Gastrocnemius medialis (tissue), 4 donors: ENCODE measurements at regions not wholly inside any gene's neighbourhood (a gene's known extent, or its start where the extent isn't known, plus 50 kb on each side); places are given as distances from the start of the nearest gene placed in this dataset.

Experiments used
- ATAC-seq, 2 donors: fragments of 150-250 bp; one replicate each; pipeline ENCODE4 v1.9.1; 2016
- DNase-seq, 2 donors: peaks; one replicate each; pipeline ENCODE4 v3.0.0-alpha.2; 2019
- H3K27ac ChIP-seq, 4 donors: fragments of 200-600 bp; sonication (generic); 1 replicate in 1 of 4; 2 replicates in 3 of 4; pipeline ENCODE4 v1.5.1; 2016 to 2018; ENCODE audit warnings: mild to moderate bottlenecking in 2 of 4, moderate library complexity in 1 of 4
- H3K27me3 ChIP-seq, 3 donors: fragments of 200-600 bp; sonication (generic) in 2 of 3; 1 replicate in 1 of 3; 2 replicates in 2 of 3; pipeline versions ENCODE4 v1.5.1 to v1.6.0; 2016 to 2019; ENCODE audit warnings: mild to moderate bottlenecking in 1 of 3, moderate library complexity in 1 of 3
- H3K36me3 ChIP-seq, 2 donors: fragments of 200-600 bp; sonication (generic) in 1 of 2; one replicate each; pipeline ENCODE4 v1.5.1; 2017 to 2018
- H3K4me1 ChIP-seq, 2 donors: fragments of 200-600 bp; sonication (generic) in 1 of 2; one replicate each; pipeline ENCODE4 v1.5.1; 2016 to 2017; ENCODE audit warnings: mild to moderate bottlenecking in 2 of 2
- H3K4me3 ChIP-seq, 4 donors: fragments of 200-600 bp; sonication (generic) in 3 of 4; 1 replicate in 1 of 4; 2 replicates in 3 of 4; pipeline ENCODE4 v1.5.1; 2016 to 2019; ENCODE audit warnings: mild to moderate bottlenecking in 2 of 4
- H3K9me3 ChIP-seq, 3 donors: fragments of 200-600 bp; sonication (generic) in 2 of 3; 1 replicate in 1 of 3; 2 replicates in 2 of 3; pipeline ENCODE4 v1.5.1; 2016 to 2019
- POLR2A ChIP-seq, 2 donors: fragments of 450-650 bp; IDR thresholded peaks; one replicate each; pipeline ENCODE4 v1.6.1; 2017; ENCODE audit warnings: antibody characterized with exemption in 2 of 2, mild to moderate bottlenecking in 2 of 2, moderate library complexity in 2 of 2
- in situ Hi-C, 4 donors: fragments of 200-750 bp; cut with MboI; loops; one replicate each; pipeline versions ENCODE4 v1.15.0 to v1.8.0; 2017; ENCODE audit warnings: low sequenced_read_pairs in 4 of 4
- intact Hi-C: fragments of 100-400 bp; cut with DNase I; formaldehyde crosslinking; loops from one replicate; pipeline ENCODE4 v1.15.1; 2023; ENCODE audit warnings: low total_unique reads
- TF ChIP-seq, protein P1 (sequence below), 5 experiments: fragments of 450-650 bp in 3 of 5; fragments of 200-600 bp in 2 of 5; sonication (generic) in 2 of 5; IDR thresholded peaks in 4 of 5; conservative IDR thresholded peaks in 1 of 5; 1 replicate in 4 of 5; 2 replicates in 1 of 5; pipeline ENCODE4 v1.5.1; 2016 to 2019; ENCODE audit warnings: antibody characterized with exemption in 5 of 5, mild to moderate bottlenecking in 3 of 5, moderate library complexity in 3 of 5

DNA sequence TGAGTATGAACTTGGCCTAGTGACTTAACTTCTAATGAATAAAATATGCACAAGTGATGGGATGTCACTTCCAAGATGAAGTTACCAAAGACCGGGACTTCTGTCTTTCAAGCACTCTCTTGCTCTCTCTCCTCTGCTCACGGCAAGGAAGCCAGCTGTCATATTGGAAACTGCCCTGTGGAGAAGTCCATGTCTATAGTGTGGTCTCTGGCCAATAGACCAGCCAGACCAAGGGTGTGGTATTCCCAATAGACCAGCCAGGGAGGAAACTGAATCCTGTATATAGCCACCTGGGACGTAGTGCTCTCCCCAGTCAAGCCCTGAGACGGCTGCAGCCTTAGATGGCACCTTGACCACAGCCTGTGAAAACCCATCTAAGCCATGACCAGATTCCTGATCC lies 93.2 kb upstream of the ALX4 start:
- in situ Hi-C loops: no loop called here
- no peak for DNase-seq
- no peak overlapping the region for H3K27ac ChIP-seq

DNA sequence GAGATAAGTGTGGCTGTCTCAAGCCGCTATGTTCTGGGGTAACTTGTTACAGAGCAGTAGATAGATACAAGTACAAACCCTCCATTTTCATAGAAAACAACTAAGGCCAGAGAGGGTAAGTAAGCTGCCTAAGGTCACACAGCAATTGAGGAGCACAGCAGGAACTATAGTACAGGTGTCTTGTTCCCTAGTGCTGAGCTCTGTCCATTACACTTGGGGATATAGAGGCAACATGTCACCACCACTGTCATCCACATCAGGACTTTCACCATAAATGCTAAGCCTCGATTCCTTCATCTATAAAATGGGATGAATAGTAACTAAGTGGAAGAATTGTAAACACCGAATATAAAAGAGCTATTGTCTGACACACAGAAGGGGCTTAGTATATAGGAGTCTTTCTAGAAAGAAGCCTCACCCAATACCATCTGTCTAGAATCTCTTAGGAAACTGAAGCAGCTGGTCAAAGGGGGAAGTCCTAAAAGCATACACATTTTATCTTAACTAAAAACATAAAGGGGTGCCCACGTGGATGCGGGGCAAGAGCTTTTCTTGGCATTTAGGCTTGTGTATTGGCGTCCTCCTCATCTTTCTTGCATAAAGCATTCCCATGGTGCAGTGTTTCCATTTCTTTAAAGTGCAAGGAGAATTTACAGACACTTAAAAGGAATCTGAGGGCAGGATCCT lies 93.8 kb upstream of the ALX4 start:
- Histone ChIP-seq H3K36me3 (no peaks in the 10 kb centered on the region), H3K27ac (no peak overlapping the region), H3K4me1 (no peaks in the 10 kb centered on the region), H3K9me3 (no peaks in the 10 kb centered on the region), H3K4me3 (no peak overlapping the region), H3K27me3 (peaks cover 0 to 6% (median 0%) of the 10 kb centered on the region in 3 donors)
- ATAC-seq (no peak), DNase-seq (no peak)
- TF ChIP-seq POLR2A (IDR thresholded peaks at IDR 0.05): no peak
- TF ChIP-seq, protein P1, sequence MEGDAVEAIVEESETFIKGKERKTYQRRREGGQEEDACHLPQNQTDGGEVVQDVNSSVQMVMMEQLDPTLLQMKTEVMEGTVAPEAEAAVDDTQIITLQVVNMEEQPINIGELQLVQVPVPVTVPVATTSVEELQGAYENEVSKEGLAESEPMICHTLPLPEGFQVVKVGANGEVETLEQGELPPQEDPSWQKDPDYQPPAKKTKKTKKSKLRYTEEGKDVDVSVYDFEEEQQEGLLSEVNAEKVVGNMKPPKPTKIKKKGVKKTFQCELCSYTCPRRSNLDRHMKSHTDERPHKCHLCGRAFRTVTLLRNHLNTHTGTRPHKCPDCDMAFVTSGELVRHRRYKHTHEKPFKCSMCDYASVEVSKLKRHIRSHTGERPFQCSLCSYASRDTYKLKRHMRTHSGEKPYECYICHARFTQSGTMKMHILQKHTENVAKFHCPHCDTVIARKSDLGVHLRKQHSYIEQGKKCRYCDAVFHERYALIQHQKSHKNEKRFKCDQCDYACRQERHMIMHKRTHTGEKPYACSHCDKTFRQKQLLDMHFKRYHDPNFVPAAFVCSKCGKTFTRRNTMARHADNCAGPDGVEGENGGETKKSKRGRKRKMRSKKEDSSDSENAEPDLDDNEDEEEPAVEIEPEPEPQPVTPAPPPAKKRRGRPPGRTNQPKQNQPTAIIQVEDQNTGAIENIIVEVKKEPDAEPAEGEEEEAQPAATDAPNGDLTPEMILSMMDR (IDR thresholded peaks at IDR 0.05 in 4 of 5, conservative IDR thresholded peaks at IDR 0.05 in 1 of 5): no peak
- in situ Hi-C loops (no loop called here), intact Hi-C loops (no loop called here)

More for the DNA sequence above, 93.2 kb upstream of the ALX4 start:
- no peak for ATAC-seq
- Histone ChIP-seq H3K36me3 (no peaks in the 10 kb centered on the region), H3K4me3 (no peak overlapping the region), H3K27me3 (peaks cover 0 to 9% (median 0%) of the 10 kb centered on the region in 3 donors), H3K4me1 (no peaks in the 10 kb centered on the region), H3K9me3 (no peaks in the 10 kb centered on the region)
- no peak for TF ChIP-seq POLR2A (IDR thresholded peaks at IDR 0.05)
- TF ChIP-seq, protein P1 (IDR thresholded peaks at IDR 0.05 in 4 of 5, conservative IDR thresholded peaks at IDR 0.05 in 1 of 5): no peak
- intact Hi-C loops: no loop called here

DNA sequence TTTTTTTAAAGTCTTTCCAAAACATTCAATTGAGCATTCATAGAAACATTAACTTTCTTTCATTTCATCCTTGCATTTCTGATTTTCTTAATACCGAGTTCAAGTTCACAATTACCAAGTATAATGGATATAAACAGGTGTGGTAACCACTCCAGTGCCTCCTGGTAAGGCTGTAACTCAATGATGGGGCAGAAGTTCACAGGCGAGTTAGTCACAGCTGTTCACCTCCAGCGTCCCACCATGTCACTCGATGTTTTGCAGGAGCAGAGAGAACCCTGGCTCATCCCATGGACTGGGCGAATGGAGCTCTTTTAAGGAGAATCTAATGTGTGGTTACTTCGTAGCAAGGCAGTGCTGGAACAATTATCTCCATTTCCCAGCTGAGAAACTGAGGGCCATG lies 94.4 kb upstream of the ALX4 start:
- H3K27ac ChIP-seq: no peak overlapping the region
- intact Hi-C loops (no loop called here), in situ Hi-C loops (no loop called here)
- H3K4me3 ChIP-seq: no peak overlapping the region
- H3K27me3 ChIP-seq: peaks cover 0 to 4% (median 0%) of the 10 kb centered on the region in 3 donors
- no peaks in the 10 kb centered on the region for H3K36me3 ChIP-seq
- H3K9me3 ChIP-seq: no peaks in the 10 kb centered on the region
- ATAC-seq: no peak
- no peak for TF ChIP-seq POLR2A (IDR thresholded peaks at IDR 0.05)
- TF ChIP-seq, protein P1 (IDR thresholded peaks at IDR 0.05 in 4 of 5, conservative IDR thresholded peaks at IDR 0.05 in 1 of 5): no peak
- no peaks in the 10 kb centered on the region for H3K4me1 ChIP-seq
- no peak for DNase-seq

DNA sequence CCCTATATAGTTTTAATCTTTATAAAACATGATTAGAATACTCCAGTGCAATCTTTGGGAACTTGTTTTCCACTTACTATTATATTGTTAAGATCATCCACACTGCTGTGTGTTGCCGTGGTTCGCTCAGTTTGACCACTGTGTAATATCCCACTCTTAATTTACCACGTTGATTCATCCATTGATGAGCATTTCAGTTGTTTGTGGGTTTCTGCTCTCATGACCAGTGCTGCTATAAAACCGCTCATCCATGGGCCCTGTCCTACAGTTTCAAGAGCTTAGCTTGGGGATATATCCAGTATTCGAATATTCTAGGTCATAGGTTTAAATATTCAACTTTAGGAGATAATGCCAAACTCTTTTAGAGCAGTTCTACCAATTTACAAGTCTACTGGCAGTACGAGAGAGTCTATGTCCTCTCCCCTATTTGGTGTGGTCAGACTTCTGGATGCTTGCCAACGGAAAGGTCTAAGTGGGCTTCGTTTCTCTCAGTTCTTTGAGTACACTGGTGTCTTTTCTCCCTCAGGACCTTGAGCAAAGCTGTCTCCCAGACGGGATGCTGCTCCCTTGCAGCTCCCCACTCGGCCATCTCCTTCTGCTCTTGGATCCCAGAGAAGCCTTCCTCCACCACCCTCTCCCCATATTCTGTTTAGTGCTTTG lies 94.9 kb upstream of the ALX4 start:
- in situ Hi-C loops (no loop called here), intact Hi-C loops (no loop called here)
- ATAC-seq (no peak), DNase-seq (no peak)
- no peak for TF ChIP-seq POLR2A (IDR thresholded peaks at IDR 0.05)
- Histone ChIP-seq H3K4me3 (no peak overlapping the region), H3K36me3 (no peaks in the 10 kb centered on the region), H3K9me3 (no peaks in the 10 kb centered on the region), H3K4me1 (no peaks in the 10 kb centered on the region), H3K27ac (no peak overlapping the region), H3K27me3 (peaks cover 0 to 4% (median 0%) of the 10 kb centered on the region in 3 donors)

DNA sequence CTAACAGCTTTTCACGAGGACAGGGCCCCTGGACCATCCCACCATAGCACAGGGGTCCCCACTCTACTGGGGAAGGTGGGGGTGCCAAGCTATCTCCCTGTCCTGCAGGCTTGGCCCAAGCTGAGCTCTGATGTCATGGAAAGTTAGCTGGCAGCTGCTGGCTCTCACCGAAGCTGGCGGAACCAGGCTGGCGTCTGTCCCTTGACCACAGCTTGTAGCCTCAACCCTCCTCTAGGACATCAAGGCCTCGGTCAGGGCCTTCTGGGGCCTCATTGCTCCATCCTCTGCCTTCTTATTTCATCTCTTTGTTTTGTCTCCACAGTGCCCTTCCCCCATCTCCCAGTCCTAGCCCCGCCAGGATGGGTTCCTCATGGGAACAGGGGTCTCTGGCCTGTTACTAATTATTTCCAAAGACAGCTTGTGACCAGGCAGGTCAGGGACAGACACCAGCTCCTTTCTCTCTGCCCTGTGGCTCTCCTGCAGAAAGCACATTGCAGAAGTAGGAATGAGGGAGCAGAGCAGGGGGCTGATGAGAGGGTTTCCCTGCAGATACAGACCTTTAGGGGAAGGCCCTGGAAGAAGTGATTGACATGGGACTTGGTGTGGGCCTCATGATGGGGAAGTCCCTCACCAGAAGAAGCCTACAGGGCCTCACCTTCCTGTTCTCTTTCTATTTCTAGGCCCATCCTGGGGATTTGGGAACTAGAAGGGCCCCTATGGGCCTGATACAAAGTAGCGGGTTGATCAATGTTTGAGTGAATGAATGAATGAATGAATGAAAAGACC lies 97.5 kb upstream of the ALX4 start:
- TF ChIP-seq, protein P1 (IDR thresholded peaks at IDR 0.05 in 4 of 5, conservative IDR thresholded peaks at IDR 0.05 in 1 of 5): no peak
- no peak for TF ChIP-seq POLR2A (IDR thresholded peaks at IDR 0.05)
- ATAC-seq (no peak), DNase-seq (no peak)
- in situ Hi-C loops: no loop called here
- no peaks in the 10 kb centered on the region for H3K4me1 ChIP-seq
- no peaks in the 10 kb centered on the region for H3K9me3 ChIP-seq
- no peaks in the 10 kb centered on the region for H3K36me3 ChIP-seq
- H3K4me3 ChIP-seq: no peak overlapping the region
- H3K27me3 ChIP-seq: peaks cover 0 to 7% (median 4%) of the 10 kb centered on the region in 3 donors
- intact Hi-C loops: no loop called here
- no peak overlapping the region for H3K27ac ChIP-seq
